H9 (cell line): ENCODE measurements at regions not wholly inside any gene's neighbourhood (a gene's known extent, or its start where the extent isn't known, plus 50 kb on each side); places are given as distances from the start of the nearest gene placed in this dataset.

ENCODE experiments used
- DNase-seq: peaks from one replicate; pipeline ENCODE4 v3.0.0-alpha.2; 2017
- H2AFZ ChIP-seq: one replicate; pipeline ENCODE4 v1.6.1; 2013; ENCODE audit warnings: mild to moderate bottlenecking, low read length, control low read depth, moderate library complexity
- H2AK5ac ChIP-seq: 2 replicates; pipeline ENCODE4 v1.6.1; 2013; ENCODE audit warnings: low read length, control low read depth, mixed read lengths; ENCODE audit not compliant: insufficient read length
- H2BK120ac ChIP-seq: one replicate; pipeline ENCODE4 v1.6.1; 2013; ENCODE audit warnings: low read depth, mild to moderate bottlenecking, low read length, control low read depth, inconsistent platforms; ENCODE audit not compliant: poor library complexity, severe bottlenecking
- H2BK12ac ChIP-seq: 2 replicates; pipeline ENCODE4 v1.6.1; 2013; ENCODE audit warnings: low read length, control low read depth, mixed read lengths, low read depth; ENCODE audit not compliant: insufficient read length
- H2BK15ac ChIP-seq: 2 replicates; pipeline ENCODE4 v1.6.1; 2013; ENCODE audit warnings: low read depth, low read length, control low read depth
- H2BK20ac ChIP-seq: one replicate; pipeline ENCODE4 v1.6.1; 2013; ENCODE audit warnings: low read depth, mild to moderate bottlenecking, low read length, control low read depth, inconsistent platforms; ENCODE audit not compliant: poor library complexity, severe bottlenecking
- H2BK5ac ChIP-seq: 2 replicates; pipeline ENCODE4 v1.6.1; 2013; ENCODE audit warnings: low read length, control low read depth, mixed read lengths; ENCODE audit not compliant: insufficient read length
- H3K14ac ChIP-seq: 2 replicates; pipeline ENCODE4 v1.6.1; 2013; ENCODE audit warnings: low read length, control low read depth; ENCODE audit not compliant: insufficient read depth
- H3K18ac ChIP-seq: 2 replicates; pipeline ENCODE4 v1.6.1; 2013; ENCODE audit warnings: low read depth, mild to moderate bottlenecking, mixed read lengths, low read length, control low read depth; ENCODE audit not compliant: insufficient read length
- H3K23ac ChIP-seq: 2 replicates; pipeline ENCODE4 v1.6.1; 2013; ENCODE audit warnings: low read length, control low read depth, mixed read lengths, low read depth; ENCODE audit not compliant: insufficient read length
- H3K23me2 ChIP-seq: 2 replicates; pipeline ENCODE4 v1.6.1; 2013; ENCODE audit warnings: low read depth, mild to moderate bottlenecking, mixed read lengths, low read length, control low read depth; ENCODE audit not compliant: insufficient read length, poor library complexity, severe bottlenecking
- H3K27ac ChIP-seq: 2 replicates; pipeline ENCODE4 v1.5.1; 2013; ENCODE audit warnings: low read length, control low read depth, mixed read lengths, low read depth; ENCODE audit not compliant: insufficient read length
- H3K27me3 ChIP-seq: 2 replicates; pipeline ENCODE4 v1.6.1; 2013; ENCODE audit warnings: low read length, control low read depth, inconsistent platforms; ENCODE audit not compliant: insufficient read depth
- H3K4ac ChIP-seq: 2 replicates; pipeline ENCODE4 v1.6.1; 2013; ENCODE audit warnings: low read depth, mild to moderate bottlenecking, control low read depth, inconsistent platforms, low read length, moderate library complexity
- H3K4me1 ChIP-seq: 2 replicates; pipeline ENCODE4 v1.6.1; 2013; ENCODE audit warnings: low read length, control low read depth, inconsistent platforms; ENCODE audit not compliant: insufficient read depth
- H3K4me2 ChIP-seq: 2 replicates; pipeline ENCODE4 v1.6.1; 2013; ENCODE audit warnings: low read length, control low read depth, mixed read lengths; ENCODE audit not compliant: insufficient read length, insufficient read depth
- H3K56ac ChIP-seq: 2 replicates; pipeline ENCODE4 v1.6.1; 2013; ENCODE audit warnings: low read depth, mild to moderate bottlenecking, mixed read lengths, low read length, control low read depth; ENCODE audit not compliant: insufficient read length
- H3K79me1 ChIP-seq: 2 replicates; pipeline ENCODE4 v1.6.1; 2013; ENCODE audit warnings: low read depth, mild to moderate bottlenecking, moderate library complexity, low read length, control low read depth, inconsistent platforms; ENCODE audit not compliant: insufficient read depth, poor library complexity, severe bottlenecking
- H3K79me2 ChIP-seq: 2 replicates; pipeline ENCODE4 v1.6.1; 2013; ENCODE audit warnings: low read length, control low read depth, inconsistent platforms; ENCODE audit not compliant: insufficient read depth
- H3K9ac ChIP-seq: 2 replicates; pipeline ENCODE4 v1.6.1; 2013; ENCODE audit warnings: low read length, control low read depth, mixed read lengths; ENCODE audit not compliant: insufficient read length; ENCODE audit errors: extremely low read depth
- H3K9me3 ChIP-seq: one replicate; pipeline ENCODE4 v1.6.1; 2013; ENCODE audit warnings: low read depth, low read length, inconsistent platforms; ENCODE audit not compliant: control insufficient read depth
- H3T11ph ChIP-seq: one replicate; pipeline ENCODE4 v1.6.1; 2013; ENCODE audit warnings: mild to moderate bottlenecking, low read length, control low read depth, inconsistent platforms
- H4K20me1 ChIP-seq: one replicate; pipeline ENCODE4 v1.6.1; 2013; ENCODE audit not compliant: control insufficient read depth, insufficient read length, insufficient read depth
- H4K5ac ChIP-seq: 2 replicates; pipeline ENCODE4 v1.6.1; 2013; ENCODE audit warnings: low read depth, mild to moderate bottlenecking, mixed read lengths, low read length, control low read depth; ENCODE audit not compliant: insufficient read length
- H4K8ac ChIP-seq: replicated peaks from 2 replicates; pipeline ENCODE4 v1.6.1; 2013; ENCODE audit warnings: low read length, control low read depth, mixed read lengths, low read depth; ENCODE audit not compliant: insufficient read length
- H4K91ac ChIP-seq: 2 replicates; pipeline ENCODE4 v1.6.1; 2013; ENCODE audit warnings: low read depth, mild to moderate bottlenecking, moderate library complexity, mixed read lengths, low read length, control low read depth; ENCODE audit not compliant: insufficient read length
- H3K27ac Mint-ChIP-seq, 3 experiments: 2 replicates in 2 of 3; 3 replicates in 1 of 3; pipeline ENCODE4 v1.8.0; 2020 to 2021; ENCODE audit warnings: mixed read lengths in 3 of 3, mild to moderate bottlenecking in 1 of 3, moderate library complexity in 1 of 3
- H3K27me3 Mint-ChIP-seq: 2 replicates; pipeline ENCODE4 v1.8.0; 2021; ENCODE audit warnings: low read depth, mild to moderate bottlenecking, moderate library complexity, mixed read lengths
- H3K36me3 Mint-ChIP-seq, 3 experiments: 2 replicates in 2 of 3; 3 replicates in 1 of 3; pipeline ENCODE4 v1.8.0; 2020 to 2021; ENCODE audit warnings: low read depth in 3 of 3, mixed read lengths in 3 of 3; ENCODE audit not compliant: insufficient read depth in 1 of 3
- H3K4me1 Mint-ChIP-seq, 2 experiments: 2 replicates each; pipeline ENCODE4 v1.8.0; 2020; ENCODE audit warnings: mixed read lengths in 2 of 2
- H3K4me3 Mint-ChIP-seq, 2 experiments: 2 replicates in 1 of 2; 3 replicates in 1 of 2; pipeline ENCODE4 v1.8.0; 2020 to 2021; ENCODE audit warnings: mild to moderate bottlenecking in 2 of 2, mixed read lengths in 2 of 2, moderate library complexity in 1 of 2
- H3K9me3 Mint-ChIP-seq, 2 experiments: 2 replicates in 1 of 2; 3 replicates in 1 of 2; pipeline ENCODE4 v1.8.0; 2020; ENCODE audit warnings: mild to moderate bottlenecking in 2 of 2, mixed read lengths in 2 of 2, moderate library complexity in 1 of 2
- WGBS: extraction: QIAGEN DNeasy Blood & Tissue Kit; methylation state at CpG from one replicate; pipeline ENCODE4 v1.1.7; 2013; ENCODE audit warnings: missing lambda C conversion rate, low lambda C conversion rate, mixed read lengths; ENCODE audit not compliant: insufficient read length; ENCODE audit errors: extremely low coverage; 5-methylcytosine and 5-hydroxymethylcytosine counted together
- TF ChIP-seq, protein P1 (sequence below): fragments of 200-600 bp; sonication (generic); conservative IDR thresholded peaks from 3 replicates; pipeline ENCODE4 v1.8.0; 2021; ENCODE audit warnings: antibody characterized with exemption, mild to moderate bottlenecking

DNA sequence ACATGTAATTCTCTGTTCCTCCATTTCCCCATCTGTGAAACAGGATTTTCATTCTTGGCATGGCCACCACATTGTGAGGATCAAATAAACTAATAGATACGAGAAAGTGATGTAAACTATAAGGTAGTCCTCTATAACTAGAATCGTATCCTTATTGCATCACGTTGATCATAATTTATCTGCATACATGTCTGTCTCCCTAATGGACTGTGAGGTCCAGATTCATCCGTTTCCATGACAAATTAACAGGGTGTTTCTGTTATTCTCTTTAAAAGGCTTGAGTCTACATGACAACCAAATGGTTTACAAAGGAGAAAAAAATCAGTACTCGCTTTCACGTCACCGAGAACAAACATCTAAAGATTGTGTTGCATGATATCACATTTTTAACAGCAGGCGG is 53.0 kb downstream of the SST start:
- no peak overlapping the region for H3K18ac ChIP-seq
- no peak overlapping the region for H4K5ac ChIP-seq
- TF ChIP-seq, protein P1, sequence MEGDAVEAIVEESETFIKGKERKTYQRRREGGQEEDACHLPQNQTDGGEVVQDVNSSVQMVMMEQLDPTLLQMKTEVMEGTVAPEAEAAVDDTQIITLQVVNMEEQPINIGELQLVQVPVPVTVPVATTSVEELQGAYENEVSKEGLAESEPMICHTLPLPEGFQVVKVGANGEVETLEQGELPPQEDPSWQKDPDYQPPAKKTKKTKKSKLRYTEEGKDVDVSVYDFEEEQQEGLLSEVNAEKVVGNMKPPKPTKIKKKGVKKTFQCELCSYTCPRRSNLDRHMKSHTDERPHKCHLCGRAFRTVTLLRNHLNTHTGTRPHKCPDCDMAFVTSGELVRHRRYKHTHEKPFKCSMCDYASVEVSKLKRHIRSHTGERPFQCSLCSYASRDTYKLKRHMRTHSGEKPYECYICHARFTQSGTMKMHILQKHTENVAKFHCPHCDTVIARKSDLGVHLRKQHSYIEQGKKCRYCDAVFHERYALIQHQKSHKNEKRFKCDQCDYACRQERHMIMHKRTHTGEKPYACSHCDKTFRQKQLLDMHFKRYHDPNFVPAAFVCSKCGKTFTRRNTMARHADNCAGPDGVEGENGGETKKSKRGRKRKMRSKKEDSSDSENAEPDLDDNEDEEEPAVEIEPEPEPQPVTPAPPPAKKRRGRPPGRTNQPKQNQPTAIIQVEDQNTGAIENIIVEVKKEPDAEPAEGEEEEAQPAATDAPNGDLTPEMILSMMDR, result no peak
- H3K4me1 ChIP-seq, result peaks cover 13% of the 10 kb centered on the region; the same call in 1 of the 2 replicates
- H2BK120ac ChIP-seq, result no peak overlapping the region
- no peaks in the 10 kb centered on the region for H4K20me1 ChIP-seq
- WGBS, result no CpG with 5 or more reads among the region's 8 CpGs
- H3K27ac Mint-ChIP-seq, result no peak overlapping the region
- no peak overlapping the region for H2AFZ ChIP-seq
- H3K23ac ChIP-seq, result no peak overlapping the region
- H3K23me2 ChIP-seq, result no peaks in the 10 kb centered on the region
- H3K4me2 ChIP-seq, result no peak overlapping the region
- no peak overlapping the region for H3K56ac ChIP-seq
- H3K27me3 Mint-ChIP-seq, result peaks cover 50% of the 10 kb centered on the region
- no peak overlapping the region for H2BK12ac ChIP-seq
- no peaks in the 10 kb centered on the region for H3K79me2 ChIP-seq
- no peak overlapping the region for H2AK5ac ChIP-seq
- peaks cover 30% of the 10 kb centered on the region for H3K27me3 ChIP-seq
- no peaks in the 10 kb centered on the region for H3K79me1 ChIP-seq
- no peak for DNase-seq
- no peak overlapping the region for H3K9ac ChIP-seq
- H3K27ac ChIP-seq, result no peak overlapping the region
- H3K4ac ChIP-seq, result no peak overlapping the region
- H3K4me3 Mint-ChIP-seq, result no peak overlapping the region
- no peak overlapping the region for H4K8ac ChIP-seq
- no peak overlapping the region for H2BK5ac ChIP-seq
- no peak overlapping the region for H3T11ph ChIP-seq
- H2BK15ac ChIP-seq, result no peak overlapping the region
- H3K36me3 Mint-ChIP-seq, result no peaks in the 10 kb centered on the region; a peak in 1 of 7 replicates
- no peak overlapping the region for H4K91ac ChIP-seq
- H3K4me1 Mint-ChIP-seq, result peaks cover 30 to 43% of the 10 kb centered on the region in 2 experiments
- no peak overlapping the region for H2BK20ac ChIP-seq
- no peaks in the 10 kb centered on the region for H3K9me3 ChIP-seq
- no peaks in the 10 kb centered on the region; a peak in 1 of 5 replicates for H3K9me3 Mint-ChIP-seq
- no peak overlapping the region for H3K14ac ChIP-seq
